Esophagus muscularis mucosa (tissue), 2 donors: ENCODE measurements at regions not wholly inside any gene's neighbourhood (a gene's known extent, or its start where the extent isn't known, plus 50 kb on each side); places are given as distances from the start of the nearest gene placed in this dataset.

Source experiments
- POLR2A ChIP-seq: fragments of 450-650 bp; IDR thresholded peaks from one replicate; pipeline ENCODE4 v1.6.1; 2017; ENCODE audit warnings: antibody characterized with exemption, moderate library complexity, mild to moderate bottlenecking, low read depth
- POLR2AphosphoS5 ChIP-seq, 2 donors: sonication (generic); formaldehyde crosslinking; IDR thresholded peaks; one replicate each; pipeline ENCODE4 v1.6.1; 2017; ENCODE audit warnings: antibody characterized with exemption in 2 of 2

- TF ChIP-seq POLR2AphosphoS5 (IDR thresholded peaks at IDR 0.05) = no peak
- TF ChIP-seq POLR2A = no peak
These were observed 163.4 kb upstream of the BDNF start for GRCh38 chr11:27863637-27864036.
